Ishikawa (cell line): ENCODE measurements at regions not wholly inside any gene's neighbourhood (a gene's known extent, or its start where the extent isn't known, plus 50 kb on each side); places are given as distances from the start of the nearest gene placed in this dataset.

Source experiments
- CEBPB ChIP-seq: IDR thresholded peaks from 2 replicates; pipeline ENCODE4 v1.6.1; 2012
- CREB1 ChIP-seq: IDR thresholded peaks from 2 replicates; pipeline ENCODE4 v1.6.1; 2012; ENCODE audit warnings: low read depth
- EGR1 ChIP-seq: IDR thresholded peaks from 2 replicates; pipeline ENCODE4 v1.6.1; 2012
- EP300 ChIP-seq: IDR thresholded peaks from 2 replicates; pipeline ENCODE4 v1.6.1; 2012; ENCODE audit warnings: borderline replicate concordance
- FOXM1 ChIP-seq: IDR thresholded peaks from 2 replicates; pipeline ENCODE4 v1.6.1; 2012; ENCODE audit warnings: low read depth, borderline replicate concordance
- MAX ChIP-seq: IDR thresholded peaks from 2 replicates; pipeline ENCODE4 v1.6.1; 2012
- NFIC ChIP-seq: IDR thresholded peaks from 2 replicates; pipeline ENCODE4 v1.6.1; 2012
- RAD21 ChIP-seq: IDR thresholded peaks from 2 replicates; pipeline ENCODE4 v1.6.1; 2012; ENCODE audit warnings: low read depth
- REST ChIP-seq: IDR thresholded peaks from 2 replicates; pipeline ENCODE4 v1.6.1; 2012; ENCODE audit warnings: low read depth, mild to moderate bottlenecking
- TAF1 ChIP-seq: IDR thresholded peaks from 2 replicates; pipeline ENCODE4 v1.6.1; 2012; ENCODE audit warnings: low read depth, mild to moderate bottlenecking
- TCF12 ChIP-seq: IDR thresholded peaks from 2 replicates; pipeline ENCODE4 v1.6.1; 2012; ENCODE audit warnings: low read depth
- TEAD4 ChIP-seq: IDR thresholded peaks from 2 replicates; pipeline ENCODE4 v1.6.1; 2012
- USF1 ChIP-seq: IDR thresholded peaks from 2 replicates; pipeline ENCODE4 v1.6.1; 2012
- YY1 ChIP-seq: IDR thresholded peaks from 2 replicates; pipeline ENCODE4 v1.6.1; 2012; ENCODE audit warnings: low read depth
- ZBTB7A ChIP-seq: IDR thresholded peaks from 2 replicates; pipeline ENCODE4 v1.6.1; 2012; ENCODE audit warnings: low read depth

GRCh38 chr14:38554026-38554425 is 298.1 kb upstream of the CLEC14A start:
- TF ChIP-seq EGR1 (no peak), EP300 (no peak), TCF12 (no peak), ZBTB7A (no peak), RAD21 (no peak), USF1 (no peak), CREB1 (no peak)

- TF ChIP-seq TAF1 (no peak), ZBTB7A (no peak), FOXM1 (no peak), TEAD4 (no peak), NFIC (no peak), USF1 (no peak), EGR1 (no peak), REST (no peak), RAD21 (no peak), EP300 (no peak), MAX (no peak), YY1 (no peak), CEBPB (no peak), TCF12 (no peak), CREB1 (no peak)
Observed at GRCh38 chr14:38553586-38553985, 297.7 kb upstream of the CLEC14A start.

- TF ChIP-seq TAF1 (no peak), NFIC (no peak), EGR1 (no peak), CEBPB (no peak), YY1 (no peak), FOXM1 (no peak), MAX (no peak), ZBTB7A (no peak), TCF12 (no peak), CREB1 (no peak), RAD21 (no peak), USF1 (no peak), TEAD4 (no peak), EP300 (no peak), REST (no peak)
Observed at GRCh38 chr14:38549564-38549963, 293.7 kb upstream of the CLEC14A start.

GRCh38 chr14:38547961-38548490 is 292.1 kb upstream of the CLEC14A start:
- TF ChIP-seq TAF1 = no peak
- no peak for TF ChIP-seq TEAD4
- no peak for TF ChIP-seq TCF12
- no peak for TF ChIP-seq EGR1
- TF ChIP-seq YY1 = no peak
- TF ChIP-seq USF1 = no peak
- no peak for TF ChIP-seq CEBPB
- no peak for TF ChIP-seq ZBTB7A
- TF ChIP-seq CREB1 = no peak
- TF ChIP-seq NFIC = no peak
- no peak for TF ChIP-seq MAX
- no peak for TF ChIP-seq REST
- no peak for TF ChIP-seq RAD21
- no peak for TF ChIP-seq FOXM1
- no peak for TF ChIP-seq EP300
